Osteoblast (primary cell): ENCODE measurements at regions not wholly inside any gene's neighbourhood (a gene's known extent, or its start where the extent isn't known, plus 50 kb on each side); places are given as distances from the start of the nearest gene placed in this dataset.
A peak's percentile ranks its signal among the peaks of the same experiment; 100 is the strongest.

Source experiments
- DNase-seq: peaks from one replicate; pipeline ENCODE4 v3.0.0; 2011; ENCODE audit warnings: low spot score, mixed read lengths; ENCODE audit not compliant: insufficient read length; ENCODE audit errors: missing footprints
- H2AFZ ChIP-seq: 2 replicates; pipeline ENCODE4 v1.6.0; 2011; ENCODE audit warnings: mild to moderate bottlenecking, low read length
- H3K27ac ChIP-seq: 2 replicates; pipeline ENCODE4 v1.5.1; 2011; ENCODE audit warnings: mild to moderate bottlenecking, low read depth, low read length, moderate library complexity
- H3K27me3 ChIP-seq: 2 replicates; pipeline ENCODE4 v1.6.0; 2012; ENCODE audit warnings: mild to moderate bottlenecking, control low read depth, inconsistent platforms, low read length, moderate library complexity; ENCODE audit not compliant: insufficient read depth
- H3K36me3 ChIP-seq: 2 replicates; pipeline ENCODE4 v1.5.1; 2011; ENCODE audit warnings: mild to moderate bottlenecking, low read length, control low read depth, moderate library complexity; ENCODE audit not compliant: insufficient read depth
- H3K4me1 ChIP-seq: 2 replicates; pipeline ENCODE4 v1.5.1; 2011; ENCODE audit warnings: mild to moderate bottlenecking, low read length, control low read depth, moderate library complexity; ENCODE audit not compliant: insufficient read depth
- H3K4me2 ChIP-seq: 2 replicates; pipeline ENCODE4 v1.6.0; 2011; ENCODE audit warnings: mild to moderate bottlenecking, low read length; ENCODE audit not compliant: insufficient read depth
- H3K4me3 ChIP-seq: fragments of 200-600 bp; sonication (generic); 3 replicates; pipeline ENCODE4 v1.5.1; 2012; ENCODE audit warnings: mild to moderate bottlenecking, low read length, inconsistent platforms; ENCODE audit not compliant: insufficient read depth
- H3K79me2 ChIP-seq: 2 replicates; pipeline ENCODE4 v1.6.0; 2012; ENCODE audit warnings: mild to moderate bottlenecking, low read length, control low read depth, inconsistent platforms; ENCODE audit not compliant: insufficient read depth
- H3K9me3 ChIP-seq: 2 replicates; pipeline ENCODE4 v1.5.1; 2011; ENCODE audit warnings: low read depth, low read length, control low read depth
- H4K20me1 ChIP-seq: 2 replicates; pipeline ENCODE4 v1.6.0; 2012; ENCODE audit warnings: mild to moderate bottlenecking, low read length, control low read depth; ENCODE audit not compliant: insufficient read depth
- TF ChIP-seq, protein P1 (sequence below): IDR thresholded peaks from 2 replicates; pipeline ENCODE4 v1.5.1; 2011; ENCODE audit warnings: mild to moderate bottlenecking, low read depth, low read length, moderate library complexity; ENCODE audit errors: extremely low read depth

DNA sequence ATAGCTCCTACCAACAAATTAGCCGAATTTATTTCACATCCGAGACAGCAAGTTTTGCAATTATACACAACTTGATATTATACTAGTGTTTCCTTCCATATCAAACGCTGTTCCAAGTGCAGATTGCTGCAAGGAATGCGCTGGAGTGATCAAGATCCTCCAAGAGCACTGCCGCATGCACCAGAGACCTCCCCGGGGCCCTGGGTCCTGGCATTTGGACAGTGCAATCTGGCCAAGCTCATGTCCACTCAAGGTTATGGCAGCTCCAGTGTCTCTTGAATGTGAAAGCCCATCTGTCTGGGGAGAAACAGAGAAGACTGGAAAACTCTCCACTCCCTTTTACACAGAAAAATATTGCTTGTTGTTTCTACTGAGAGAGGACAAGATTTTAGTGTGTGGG, 111.9 kb downstream of the HSPH1 start:
- Histone ChIP-seq H3K27me3 (no peaks in the 10 kb centered on the region), H3K79me2 (no peaks in the 10 kb centered on the region), H3K9me3 (no peaks in the 10 kb centered on the region), H2AFZ (peak overlapping the region; percentile 28), H3K4me3 (no peak overlapping the region), H3K36me3 (no peaks in the 10 kb centered on the region), H3K27ac (no peak overlapping the region), H3K4me1 (peaks cover 32% of the 10 kb centered on the region), H4K20me1 (no peaks in the 10 kb centered on the region), H3K4me2 (no peak overlapping the region)
- no peak for DNase-seq
- TF ChIP-seq, protein P1, sequence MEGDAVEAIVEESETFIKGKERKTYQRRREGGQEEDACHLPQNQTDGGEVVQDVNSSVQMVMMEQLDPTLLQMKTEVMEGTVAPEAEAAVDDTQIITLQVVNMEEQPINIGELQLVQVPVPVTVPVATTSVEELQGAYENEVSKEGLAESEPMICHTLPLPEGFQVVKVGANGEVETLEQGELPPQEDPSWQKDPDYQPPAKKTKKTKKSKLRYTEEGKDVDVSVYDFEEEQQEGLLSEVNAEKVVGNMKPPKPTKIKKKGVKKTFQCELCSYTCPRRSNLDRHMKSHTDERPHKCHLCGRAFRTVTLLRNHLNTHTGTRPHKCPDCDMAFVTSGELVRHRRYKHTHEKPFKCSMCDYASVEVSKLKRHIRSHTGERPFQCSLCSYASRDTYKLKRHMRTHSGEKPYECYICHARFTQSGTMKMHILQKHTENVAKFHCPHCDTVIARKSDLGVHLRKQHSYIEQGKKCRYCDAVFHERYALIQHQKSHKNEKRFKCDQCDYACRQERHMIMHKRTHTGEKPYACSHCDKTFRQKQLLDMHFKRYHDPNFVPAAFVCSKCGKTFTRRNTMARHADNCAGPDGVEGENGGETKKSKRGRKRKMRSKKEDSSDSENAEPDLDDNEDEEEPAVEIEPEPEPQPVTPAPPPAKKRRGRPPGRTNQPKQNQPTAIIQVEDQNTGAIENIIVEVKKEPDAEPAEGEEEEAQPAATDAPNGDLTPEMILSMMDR = no peak

DNA sequence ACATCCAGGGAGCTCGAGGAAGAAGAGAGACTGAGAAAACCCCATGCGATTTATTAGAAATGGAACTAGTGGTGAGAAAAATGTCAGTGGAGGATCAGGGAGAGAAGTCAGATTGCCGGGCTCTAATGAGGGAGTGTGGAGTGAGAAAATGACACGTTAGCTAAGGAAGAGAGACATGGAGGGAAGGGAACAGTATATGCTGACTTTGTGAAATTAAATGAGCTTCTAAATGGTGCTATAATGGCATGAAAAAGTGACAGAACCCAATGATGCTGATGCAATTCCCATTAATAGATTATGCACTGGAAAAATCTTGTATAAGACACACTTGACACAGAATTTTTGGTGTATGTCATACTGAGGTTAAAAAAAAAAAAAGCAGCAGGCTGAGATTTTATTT, 112.6 kb downstream of the HSPH1 start:
- peaks cover 36% of the 10 kb centered on the region for H3K4me1 ChIP-seq
- TF ChIP-seq, protein P1 = no peak
- no peak overlapping the region for H2AFZ ChIP-seq
- no peaks in the 10 kb centered on the region for H3K9me3 ChIP-seq
- no peak overlapping the region for H3K4me3 ChIP-seq
- no peaks in the 10 kb centered on the region for H4K20me1 ChIP-seq
- H3K79me2 ChIP-seq = no peaks in the 10 kb centered on the region
- no peak for DNase-seq
- no peaks in the 10 kb centered on the region for H3K36me3 ChIP-seq
- no peak overlapping the region for H3K27ac ChIP-seq
- no peaks in the 10 kb centered on the region for H3K27me3 ChIP-seq
- no peak overlapping the region for H3K4me2 ChIP-seq

- Histone ChIP-seq H3K79me2 (no peaks in the 10 kb centered on the region), H3K36me3 (no peaks in the 10 kb centered on the region), H4K20me1 (no peaks in the 10 kb centered on the region), H2AFZ (no peak overlapping the region), H3K4me1 (peaks cover 36% of the 10 kb centered on the region), H3K27ac (no peak overlapping the region), H3K27me3 (no peaks in the 10 kb centered on the region), H3K9me3 (no peaks in the 10 kb centered on the region), H3K4me3 (no peak overlapping the region), H3K4me2 (no peak overlapping the region)
- no peak for DNase-seq
- TF ChIP-seq, protein P1 = no peak
These were observed 113.2 kb downstream of the HSPH1 start for GRCh38 chr13:31048521-31048920.

DNA sequence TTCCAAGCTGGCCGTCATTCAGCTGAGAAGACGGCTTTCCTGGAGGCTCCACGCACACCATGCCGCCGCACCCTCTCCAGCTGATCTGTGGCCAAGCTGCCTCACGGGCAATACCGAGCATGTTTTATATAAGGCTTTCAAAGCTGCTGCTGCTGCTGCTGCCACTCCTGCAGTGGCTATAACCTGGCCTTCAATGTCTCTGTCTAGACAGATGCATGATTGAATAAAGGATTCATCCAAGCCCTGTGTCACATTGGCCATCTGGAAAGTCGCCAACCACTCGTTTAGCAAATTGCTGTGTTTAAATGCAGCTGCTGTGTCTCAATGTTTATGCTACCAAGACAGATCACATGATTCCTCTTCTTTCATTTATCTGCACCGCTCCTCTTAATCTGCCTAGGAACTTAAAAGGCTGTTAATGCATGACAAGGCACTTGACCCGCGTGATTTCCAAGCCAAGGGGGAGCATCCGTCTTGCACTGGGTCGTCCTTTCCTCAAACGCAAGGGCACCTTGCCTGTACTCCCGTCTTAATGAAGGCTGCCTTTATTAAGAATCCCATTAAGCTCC, 114.3 kb downstream of the TEX26 start:
- Histone ChIP-seq H3K4me1 (peaks cover 36% of the 10 kb centered on the region), H4K20me1 (no peaks in the 10 kb centered on the region), H3K27ac (peak overlapping the region; percentile 91), H3K36me3 (no peaks in the 10 kb centered on the region), H3K79me2 (no peaks in the 10 kb centered on the region), H3K4me3 (no peak overlapping the region), H3K27me3 (no peaks in the 10 kb centered on the region), H2AFZ (peak overlapping the region; percentile 87), H3K4me2 (no peak overlapping the region), H3K9me3 (no peaks in the 10 kb centered on the region)
- no peak for DNase-seq
- TF ChIP-seq, protein P1 = no peak
